IPS-NIHi11 (cell line): ENCODE measurements at regions not wholly inside any gene's neighbourhood (a gene's known extent, or its start where the extent isn't known, plus 50 kb on each side); places are given as distances from the start of the nearest gene placed in this dataset.

Experiments used
- DNase-seq: peaks from one replicate; pipeline ENCODE4 v3.0.0; 2012; ENCODE audit warnings: mixed read lengths, low spot score

GRCh38 chr18:22848615-22849014 is 84.5 kb upstream of the RBBP8 start:
- DNase-seq, result no peak

- peak; percentile 55 for DNase-seq
These were observed 76.3 kb upstream of the RBBP8 start for GRCh38 chr18:22856870-22857269.

GRCh38 chr18:22858121-22858520 is 75.0 kb upstream of the RBBP8 start:
- DNase-seq, result no peak

GRCh38 chr18:22860807-22861206 is 72.3 kb upstream of the RBBP8 start:
- no peak for DNase-seq

- no peak for DNase-seq
These were observed 67.6 kb upstream of the RBBP8 start for GRCh38 chr18:22865354-22866116.

- no peak for DNase-seq
These were observed 64.3 kb upstream of the RBBP8 start for GRCh38 chr18:22868831-22869230.

GRCh38 chr18:22871809-22872525 is 61.2 kb upstream of the RBBP8 start:
- peak; percentile 50 for DNase-seq

- DNase-seq, result no peak
These were observed 60.1 kb upstream of the RBBP8 start for GRCh38 chr18:22872900-22873537.

- DNase-seq, result no peak
These were observed 53.8 kb upstream of the RBBP8 start for GRCh38 chr18:22879293-22879692.

GRCh38 chr18:22882084-22882483 is 51.0 kb upstream of the RBBP8 start:
- no peak for DNase-seq

- DNase-seq, result peak; percentile 24
These were observed 49.9 kb upstream of the RBBP8 start for GRCh38 chr18:22883179-22883578.
